NCI-H146 treated with DMSO at 0.1 percent for 48 hours (cell line): ENCODE measurements at regions not wholly inside any gene's neighbourhood (a gene's known extent, or its start where the extent isn't known, plus 50 kb on each side); places are given as distances from the start of the nearest gene placed in this dataset.

Source experiments
- DNase-seq: peaks from one replicate; lab custom pipeline; 2025; ENCODE audit not compliant: unreplicated experiment; lab: John Stamatoyannopoulos, UW

- DNase-seq = no peak
These were observed 441.9 kb upstream of the ADGRL4 start for GRCh38 chr1:79448426-79448825.

DNA sequence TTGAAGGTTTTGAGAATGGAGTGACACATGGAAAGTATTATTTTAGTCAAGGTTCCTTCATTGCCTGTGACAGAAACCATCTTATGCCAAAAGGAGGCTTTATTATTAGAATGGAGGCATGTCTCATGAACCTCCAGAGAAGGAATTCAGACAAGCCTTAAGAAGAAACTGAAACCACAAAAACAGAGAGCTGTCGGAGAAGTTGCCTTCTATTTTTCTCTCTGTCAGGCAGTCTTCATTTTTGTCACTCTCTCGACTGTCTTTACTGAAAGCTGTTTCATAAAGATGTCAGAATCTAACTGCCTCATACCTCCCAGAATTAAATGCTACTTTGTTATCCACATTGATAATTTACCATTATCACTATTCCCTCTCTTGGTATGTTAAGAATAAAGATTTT lies 434.7 kb upstream of the ADGRL4 start:
- DNase-seq = no peak

GRCh38 chr1:79437540-79437939 lies 431.0 kb upstream of the ADGRL4 start:
- no peak for DNase-seq

GRCh38 chr1:79431340-79431739 lies 424.8 kb upstream of the ADGRL4 start:
- DNase-seq = no peak

GRCh38 chr1:79430437-79430836 lies 423.9 kb upstream of the ADGRL4 start:
- DNase-seq = no peak

- DNase-seq = peak; percentile 71
These were observed 416.2 kb upstream of the ADGRL4 start for GRCh38 chr1:79422726-79423125.

DNA sequence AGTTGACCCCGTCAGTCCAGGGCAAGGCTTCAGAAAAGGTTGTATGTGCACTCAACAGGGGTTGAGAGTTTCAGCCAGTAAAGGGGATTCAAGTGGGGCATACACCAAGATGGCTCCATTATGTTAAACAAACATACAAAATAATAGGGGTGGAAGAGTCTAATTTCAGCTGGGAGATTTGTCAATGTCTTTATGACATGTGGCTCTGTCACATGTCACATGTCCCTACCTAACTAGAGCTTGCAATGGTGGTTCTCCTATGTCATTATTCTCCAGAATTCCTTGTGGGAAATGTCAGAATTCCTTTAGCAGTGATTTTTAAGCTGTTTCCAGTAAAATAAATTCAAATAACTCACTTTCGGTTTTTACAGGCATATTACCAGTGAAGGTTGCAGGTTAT lies 392.0 kb upstream of the ADGRL4 start:
- peak; percentile 15 for DNase-seq

- DNase-seq = no peak
These were observed 390.4 kb upstream of the ADGRL4 start for GRCh38 chr1:79396901-79397300.

GRCh38 chr1:79388694-79389361 lies 382.3 kb upstream of the ADGRL4 start:
- peak; percentile 36 for DNase-seq

- no peak for DNase-seq
These were observed 380.2 kb upstream of the ADGRL4 start for GRCh38 chr1:79386730-79387129.

GRCh38 chr1:79380078-79380477 lies 373.5 kb upstream of the ADGRL4 start:
- DNase-seq = no peak

- DNase-seq = no peak
These were observed 369.6 kb upstream of the ADGRL4 start for GRCh38 chr1:79376106-79376505.

DNA sequence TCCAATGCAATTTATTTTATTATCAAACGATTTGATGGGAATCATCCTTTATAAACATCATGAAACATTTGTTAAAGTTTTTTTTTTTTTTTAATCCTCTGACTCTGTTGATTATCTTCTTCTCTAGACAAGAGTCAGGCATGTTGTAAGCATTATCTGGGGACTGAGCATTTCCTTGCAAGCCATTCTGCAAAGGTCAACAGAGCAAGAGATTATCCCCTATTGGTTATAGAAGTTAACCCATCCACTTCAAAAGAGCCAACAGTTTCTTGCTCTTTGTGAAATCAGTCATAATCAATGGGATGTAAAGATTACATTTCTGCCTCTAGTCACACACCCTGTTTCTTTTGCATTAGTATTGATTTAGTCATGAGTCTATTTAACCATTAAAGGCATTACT lies 368.8 kb upstream of the ADGRL4 start:
- no peak for DNase-seq

DNA sequence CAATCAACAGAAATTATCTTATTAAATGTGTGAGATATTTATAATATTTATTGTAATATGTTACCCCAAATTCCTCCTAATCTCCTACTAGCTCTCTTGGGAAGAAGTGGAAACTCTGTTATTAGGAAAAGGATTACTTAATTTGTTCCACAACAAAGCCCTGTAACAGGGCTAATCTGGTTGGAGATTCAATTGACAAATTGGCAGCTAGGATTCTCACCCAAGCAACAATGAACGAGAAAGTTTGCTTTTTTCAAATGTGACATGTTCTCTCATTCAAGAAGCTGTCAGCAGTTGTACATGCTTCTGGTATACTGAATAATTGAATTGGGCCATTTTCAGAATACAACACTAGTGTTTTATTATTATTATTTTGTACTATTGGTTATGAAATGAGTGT lies 367.9 kb upstream of the ADGRL4 start:
- DNase-seq = no peak

- DNase-seq = no peak
These were observed 367.1 kb upstream of the ADGRL4 start for GRCh38 chr1:79373481-79374125.

GRCh38 chr1:79371802-79372201 lies 365.3 kb upstream of the ADGRL4 start:
- DNase-seq = no peak

DNA sequence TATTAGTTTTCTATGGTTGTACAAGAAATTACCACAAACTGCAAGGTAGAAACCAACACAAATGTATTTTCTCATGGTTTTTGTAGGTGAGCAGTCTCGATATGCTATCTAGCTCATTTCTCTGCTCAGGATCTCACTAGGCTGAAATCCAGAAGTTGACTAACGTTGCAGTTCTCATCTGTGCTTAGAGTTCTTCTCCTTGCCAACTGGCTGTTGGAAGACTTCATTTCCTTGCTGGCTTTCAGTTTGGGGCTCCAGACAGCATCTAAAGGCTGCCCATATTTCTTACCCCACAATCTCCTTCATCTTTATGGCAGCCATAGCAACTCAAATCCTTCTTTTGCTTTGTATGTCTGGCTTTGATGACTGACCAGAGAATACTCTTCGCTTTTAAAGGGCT lies 362.6 kb upstream of the ADGRL4 start:
- no peak for DNase-seq

GRCh38 chr1:79364896-79365295 lies 358.4 kb upstream of the ADGRL4 start:
- DNase-seq = no peak

GRCh38 chr1:79363430-79363829 lies 356.9 kb upstream of the ADGRL4 start:
- peak; percentile 90 for DNase-seq

GRCh38 chr1:79362470-79362869 lies 355.9 kb upstream of the ADGRL4 start:
- DNase-seq = peak; percentile 72

GRCh38 chr1:79355090-79355489 lies 348.6 kb upstream of the ADGRL4 start:
- DNase-seq = no peak

DNA sequence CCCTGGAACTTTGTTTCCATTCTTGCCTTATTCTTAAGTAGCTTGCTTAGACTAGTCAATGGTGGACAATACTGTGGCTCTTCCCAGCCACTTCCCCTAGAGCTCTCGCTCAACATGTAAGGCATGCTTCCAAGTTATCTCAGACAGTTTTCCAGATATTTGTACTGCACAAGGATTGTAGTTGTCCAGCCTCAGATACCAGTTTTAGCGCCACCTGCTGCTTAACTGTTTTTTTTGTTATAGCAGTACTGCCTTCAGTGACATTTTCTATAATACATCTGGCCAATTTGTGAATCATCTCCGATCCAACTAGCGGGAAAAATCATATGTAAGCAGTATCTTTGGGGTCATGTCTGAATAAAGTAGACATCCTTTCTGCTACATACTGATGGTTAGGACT lies 346.7 kb upstream of the ADGRL4 start:
- DNase-seq = no peak

- DNase-seq = no peak
These were observed 320.3 kb upstream of the ADGRL4 start for GRCh38 chr1:79326875-79327274.
